HG03378 (cell line): ENCODE measurements at regions not wholly inside any gene's neighbourhood (a gene's known extent, or its start where the extent isn't known, plus 50 kb on each side); places are given as distances from the start of the nearest gene placed in this dataset.
"Not testable (repeated sequence)": the region's sequence is repeated elsewhere in the genome, so short reads cannot be mapped to it uniquely, and the experiment has no call there.

Experiments
- ATAC-seq: cut with Tn5 transposase; IDR thresholded peaks from one replicate; pipeline ENCODE4 v1.9.1; 2021; ENCODE audit warnings: mild to moderate bottlenecking, moderate library complexity; ENCODE audit not compliant: unreplicated experiment

DNA sequence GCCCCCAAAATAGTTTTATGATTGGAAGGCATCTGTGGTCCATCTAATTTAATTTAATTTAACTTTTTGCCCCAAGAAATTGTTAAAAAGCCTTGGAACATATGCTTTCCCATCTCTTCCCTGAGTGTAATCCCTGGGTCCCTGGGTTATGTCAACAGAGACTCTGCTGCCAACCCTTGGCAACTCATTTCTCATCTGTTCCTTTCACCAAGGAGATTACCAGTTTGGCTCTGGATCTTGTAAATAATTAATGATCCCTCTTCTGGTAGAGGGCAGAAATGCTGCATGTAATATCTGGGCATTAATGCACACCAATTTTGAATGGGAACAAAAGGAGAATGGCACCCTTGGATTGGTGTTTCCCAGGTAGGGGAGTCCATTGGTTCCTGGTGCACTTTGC lies 514.2 kb downstream of the CCSER2 start:
- ATAC-seq, result no peak

DNA sequence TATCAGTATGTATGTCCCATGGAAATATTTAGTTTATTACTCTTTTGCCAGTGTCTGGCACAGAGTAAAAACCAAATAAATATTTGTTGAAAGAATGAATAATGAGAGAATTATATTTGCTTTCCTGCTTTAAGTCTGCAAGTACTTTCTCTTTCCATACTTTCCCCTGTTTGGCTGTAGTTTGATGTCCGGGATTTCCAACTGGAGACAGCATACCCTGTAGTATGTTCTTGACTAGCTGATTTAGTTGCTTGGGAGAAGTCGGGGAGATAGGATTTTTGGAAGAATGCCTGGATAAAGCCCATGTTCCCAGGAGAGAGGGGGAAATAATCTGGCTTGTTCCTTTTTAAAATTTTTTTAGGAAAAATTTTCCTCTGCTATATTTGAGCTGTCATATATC lies 516.1 kb downstream of the CCSER2 start:
- ATAC-seq, result no peak

DNA sequence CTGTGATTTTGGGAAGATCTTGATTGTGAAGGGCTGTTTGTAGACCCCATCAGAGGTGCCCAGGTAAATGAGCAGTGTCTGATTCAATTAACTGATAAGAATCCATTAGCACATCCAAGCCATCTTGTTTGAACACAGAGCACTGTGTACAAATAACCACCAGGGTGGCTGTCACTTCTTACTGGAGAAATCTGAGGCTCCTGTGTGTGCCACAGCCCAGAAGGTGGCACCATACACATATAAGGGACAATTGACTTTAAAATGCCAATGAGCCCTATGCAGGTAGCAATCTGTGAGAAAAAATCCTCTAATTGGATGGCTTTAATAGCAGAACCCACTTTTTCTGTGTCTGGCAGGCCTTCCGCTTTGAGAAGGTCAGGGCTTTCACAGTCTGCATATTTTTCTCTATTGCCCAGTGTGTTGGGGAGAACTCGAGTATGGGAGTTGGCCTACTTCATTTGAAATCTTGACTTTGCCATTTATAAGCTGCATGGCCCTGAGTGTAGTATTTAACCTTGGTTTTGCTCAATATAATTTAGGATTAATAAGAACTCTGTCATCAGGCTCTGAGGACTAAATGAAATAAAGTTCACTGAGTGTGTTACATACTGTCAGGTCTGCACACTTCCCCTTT lies 517.4 kb downstream of the CCSER2 start:
- no peak for ATAC-seq

DNA sequence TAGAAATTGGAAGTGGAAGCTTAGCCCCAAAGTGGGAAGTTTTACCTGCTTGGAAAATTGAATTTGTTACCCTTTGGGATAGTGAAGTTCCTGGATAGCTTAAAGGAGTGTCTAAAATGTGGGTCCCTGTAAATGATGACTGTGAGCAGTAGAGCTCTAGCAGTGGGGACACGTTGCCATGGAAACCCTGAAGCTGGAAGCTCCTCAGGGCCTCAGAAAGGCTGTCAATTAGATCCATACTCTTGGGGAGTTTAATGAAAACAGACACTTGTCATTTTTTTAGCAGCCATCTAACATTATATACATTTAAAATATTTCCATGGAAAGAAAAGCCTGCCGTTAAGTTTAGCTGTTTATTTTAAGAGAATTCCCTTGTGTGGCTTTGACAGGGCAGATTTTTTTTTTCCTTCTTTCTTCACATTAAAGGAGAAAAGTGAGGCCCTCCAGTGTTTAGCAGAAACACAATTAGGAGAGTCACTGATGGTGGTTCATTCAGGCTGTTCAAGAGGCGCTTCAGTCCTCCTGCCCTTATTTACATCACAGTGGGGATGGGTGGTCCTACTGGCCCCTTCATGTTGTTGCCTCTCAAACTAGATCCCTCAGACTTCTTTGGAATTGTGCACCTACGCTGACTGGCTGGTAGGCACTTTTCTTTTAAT lies 518.4 kb downstream of the CCSER2 start:
- ATAC-seq, result no peak

DNA sequence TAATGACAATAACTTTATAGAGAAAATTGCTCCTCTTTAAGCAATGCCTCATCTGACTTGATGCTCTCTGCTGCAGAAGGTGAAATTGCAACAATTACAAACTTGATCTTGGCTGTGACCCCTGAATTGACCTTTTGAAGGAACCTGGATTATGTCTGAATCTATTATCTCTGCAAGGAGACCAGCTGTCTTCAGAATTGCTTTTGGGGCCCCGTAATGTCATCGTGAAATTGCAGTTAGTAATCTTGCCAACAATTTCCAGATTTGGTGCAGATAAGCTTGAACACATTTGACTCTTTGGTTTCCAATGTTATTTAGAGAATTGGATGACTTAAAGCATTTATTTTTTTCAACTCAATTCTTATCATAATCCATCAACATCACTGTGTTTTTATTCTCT lies 520.6 kb downstream of the CCSER2 start:
- ATAC-seq, result no peak

DNA sequence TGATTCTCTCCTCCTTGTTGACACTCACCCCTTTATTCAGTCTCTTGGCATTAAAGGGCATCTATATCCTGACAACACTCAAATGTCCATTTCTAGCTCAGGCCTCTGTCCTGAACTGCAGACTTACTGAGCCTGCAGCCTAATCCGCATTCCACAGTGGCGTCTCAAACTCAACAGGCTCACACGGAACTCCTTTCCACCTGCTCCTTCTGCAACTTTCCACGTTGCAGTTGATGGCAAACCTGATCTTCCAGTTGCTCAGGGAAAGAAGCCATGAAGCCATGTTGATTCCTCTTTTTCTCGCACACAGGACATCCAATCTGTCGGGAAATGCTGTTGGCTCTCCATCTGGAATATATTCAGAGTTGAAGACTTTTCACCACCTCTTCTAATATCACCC lies 522.4 kb downstream of the CCSER2 start:
- ATAC-seq, result no peak

DNA sequence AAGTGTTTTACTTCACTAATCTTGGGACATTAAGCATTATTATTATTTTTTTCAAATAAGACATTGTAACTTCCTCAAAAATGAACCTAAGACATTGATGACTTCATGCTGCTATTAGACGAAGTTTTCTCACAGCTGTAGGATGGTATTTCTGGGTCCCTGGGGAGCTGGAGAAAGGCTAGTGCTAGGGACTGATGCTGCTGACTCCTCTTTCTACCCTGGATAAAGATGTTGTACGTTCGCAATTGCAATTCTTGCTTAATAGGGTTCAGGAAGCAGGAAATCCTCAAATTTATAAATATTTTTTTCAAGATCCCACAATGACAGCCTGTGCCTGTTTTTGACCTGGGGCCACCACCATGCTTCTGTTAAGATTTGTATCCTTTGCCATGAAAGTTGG lies 526.0 kb downstream of the CCSER2 start:
- ATAC-seq, result no peak

DNA sequence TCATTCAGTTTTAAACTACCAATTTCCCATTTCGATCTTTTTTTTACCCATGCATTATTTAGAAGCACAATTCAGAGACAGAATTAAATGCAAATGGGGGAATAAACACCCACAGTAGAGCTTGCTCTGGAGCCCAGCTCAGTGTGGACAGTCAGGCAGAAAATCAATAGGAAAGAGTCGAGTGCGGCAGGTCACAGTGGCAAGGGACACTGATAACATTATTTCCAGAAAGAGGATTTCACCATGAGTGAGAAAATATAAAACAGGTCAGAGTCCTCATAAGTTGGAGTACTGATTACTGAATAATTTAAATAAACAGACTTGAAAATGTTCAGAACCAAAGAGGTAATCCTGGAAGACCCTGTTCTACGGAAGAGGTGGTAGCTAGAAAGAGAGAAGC lies 532.5 kb downstream of the CCSER2 start:
- ATAC-seq, result no peak

DNA sequence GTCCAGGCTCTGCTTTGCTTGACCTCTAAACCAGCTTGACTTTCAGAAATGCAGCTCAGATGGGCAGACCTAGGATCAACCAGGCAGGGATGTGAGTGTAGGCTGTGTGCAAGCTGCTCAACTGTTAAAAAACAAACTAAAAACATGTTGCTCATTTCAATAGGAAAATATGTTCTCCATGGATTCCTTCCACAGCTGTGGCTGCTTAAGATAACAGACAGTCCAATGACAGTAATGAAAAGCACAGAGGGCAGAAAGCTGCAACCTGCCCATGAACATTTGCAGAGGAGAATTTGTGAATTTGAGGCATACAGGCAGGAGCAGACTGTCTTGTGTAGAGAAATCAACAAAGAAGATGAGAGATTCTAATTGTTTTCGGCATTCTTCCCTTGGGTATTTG lies 534.2 kb downstream of the CCSER2 start:
- ATAC-seq, result no peak

DNA sequence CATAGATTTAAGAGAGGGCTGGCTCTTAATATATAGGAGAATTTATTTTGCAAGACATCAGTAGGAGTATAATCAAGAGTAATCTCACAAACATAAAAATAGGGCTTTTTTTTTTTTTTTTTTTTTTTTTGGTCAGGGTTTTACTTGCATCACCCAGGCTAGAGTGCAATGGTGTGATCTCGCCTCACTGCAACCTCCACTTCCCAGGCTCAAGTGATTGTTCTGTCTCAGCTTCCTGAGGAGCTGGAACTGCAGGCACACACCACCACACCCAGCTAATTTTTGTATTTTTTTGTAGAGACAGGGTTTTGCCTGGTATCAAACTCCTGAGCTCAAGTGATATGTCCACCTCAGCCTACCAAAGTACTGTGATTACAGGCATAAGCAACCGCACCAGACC lies 535.3 kb downstream of the CCSER2 start:
- ATAC-seq, result no peak

DNA sequence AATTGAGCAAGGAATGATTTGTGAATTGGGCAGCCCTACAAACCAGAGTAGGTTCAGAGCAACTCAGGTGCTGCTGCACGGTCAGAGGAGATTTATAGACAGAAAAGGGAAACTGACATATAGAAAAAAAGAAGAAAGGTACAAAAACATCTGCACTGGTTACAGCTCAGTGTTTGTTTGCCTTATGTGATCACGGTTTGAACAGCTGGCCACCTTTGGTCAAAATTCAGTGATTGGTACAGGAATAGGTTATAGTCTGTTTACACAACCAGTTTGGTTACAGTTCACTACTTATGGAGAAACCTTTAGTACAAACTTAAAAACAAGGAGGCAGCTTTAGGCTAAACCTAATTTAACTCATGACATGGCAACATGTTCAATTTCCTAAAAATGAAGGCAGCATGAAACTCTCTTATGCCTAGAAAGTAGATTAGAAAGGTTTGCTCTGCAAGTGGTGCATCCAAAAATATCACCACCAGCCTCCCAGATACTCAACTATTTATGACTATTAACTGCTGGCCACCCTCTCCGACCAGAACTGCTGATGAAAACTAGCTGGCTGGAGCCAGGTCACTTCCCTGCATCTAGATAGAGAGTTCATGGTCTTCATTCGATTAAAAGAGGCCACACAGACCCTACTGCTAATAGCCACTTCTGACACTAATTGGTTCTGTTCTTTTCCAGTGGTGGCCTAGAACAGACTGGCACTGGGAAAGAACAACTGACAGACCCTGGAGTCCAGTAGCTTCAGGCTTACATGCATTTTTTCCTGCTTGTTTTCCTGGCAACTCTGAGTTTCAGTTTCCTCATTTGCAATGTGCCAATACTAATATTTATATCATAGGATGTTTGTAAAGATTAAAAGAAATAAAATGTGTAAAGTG lies 548.0 kb downstream of the CCSER2 start:
- no peak for ATAC-seq

DNA sequence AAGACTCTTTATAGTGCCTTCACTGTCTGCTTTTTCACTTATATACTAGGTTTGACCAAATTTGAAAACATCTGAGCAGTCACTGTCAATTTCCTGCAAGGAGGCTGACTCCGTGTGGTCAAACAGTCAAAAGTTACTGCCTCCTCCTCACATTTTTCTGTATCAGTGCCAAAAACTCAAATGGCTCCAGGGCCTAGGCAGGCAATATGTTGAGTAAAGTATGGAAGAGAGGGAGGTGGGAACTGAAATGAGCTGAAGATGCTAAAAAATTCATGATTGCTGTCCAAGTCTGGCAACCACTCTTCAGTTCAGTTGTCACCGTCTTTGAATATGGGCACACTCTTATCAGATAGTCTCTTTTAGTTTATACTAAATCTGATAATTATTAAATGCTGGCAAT lies 551.6 kb downstream of the CCSER2 start:
- no peak for ATAC-seq

DNA sequence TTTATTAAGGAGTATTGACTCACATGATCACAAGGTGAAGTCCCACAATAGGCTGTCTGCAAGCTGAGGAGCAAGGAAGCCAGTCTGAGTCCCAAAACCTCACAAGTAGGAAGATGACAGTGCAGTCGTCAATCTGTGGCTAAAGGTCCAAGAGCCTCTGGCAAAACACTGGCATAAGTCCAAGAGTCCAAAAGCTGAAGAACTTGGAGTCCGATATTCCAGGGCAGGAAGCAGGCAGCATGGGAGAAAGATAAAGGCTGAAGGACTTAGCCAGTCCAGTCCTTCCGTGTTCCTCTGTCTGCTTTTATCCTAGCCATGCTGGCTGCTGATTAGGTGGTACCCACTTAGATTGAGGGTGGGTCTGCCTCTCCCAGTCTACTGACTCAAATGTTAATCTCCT lies 553.3 kb downstream of the CCSER2 start:
- not testable (repeated sequence) for ATAC-seq

DNA sequence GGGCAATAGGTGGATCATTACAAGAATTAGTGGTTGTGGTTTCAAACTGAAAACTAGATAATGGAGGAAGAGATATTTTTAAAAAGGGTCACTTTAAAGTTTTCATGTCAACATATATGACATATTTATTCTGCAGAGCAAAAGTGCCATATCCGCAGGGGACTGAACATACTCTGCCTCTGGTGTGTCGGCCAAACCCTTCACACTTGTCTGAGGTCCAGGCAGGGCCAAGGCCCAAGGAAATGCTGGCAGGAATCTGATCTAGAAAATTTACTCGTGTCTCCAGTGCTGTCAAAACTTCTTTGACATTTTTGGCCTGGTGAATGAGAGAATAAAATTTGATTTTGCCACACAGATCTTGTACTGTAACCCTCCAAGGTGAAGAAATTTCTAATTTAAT lies 562.3 kb downstream of the CCSER2 start:
- no peak for ATAC-seq

DNA sequence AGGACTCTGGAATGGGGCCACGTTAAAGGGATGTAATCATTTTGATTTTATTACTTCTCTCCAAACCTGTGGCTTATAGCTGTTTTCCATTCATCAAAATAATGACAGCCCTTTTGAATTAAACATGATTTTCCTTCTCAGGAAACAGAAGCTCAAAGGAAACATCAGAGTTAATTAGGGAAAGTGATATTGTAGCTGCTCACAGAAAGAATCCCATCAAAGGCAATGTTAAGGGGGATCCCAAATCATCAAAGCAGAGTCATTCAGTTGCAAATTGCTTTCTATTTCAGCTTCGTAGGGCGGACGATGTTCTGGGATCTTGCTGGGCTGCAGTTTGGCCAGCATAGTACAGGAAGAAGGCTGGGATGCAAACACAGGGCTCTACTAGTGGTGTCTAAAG lies 563.2 kb downstream of the CCSER2 start:
- no peak for ATAC-seq

DNA sequence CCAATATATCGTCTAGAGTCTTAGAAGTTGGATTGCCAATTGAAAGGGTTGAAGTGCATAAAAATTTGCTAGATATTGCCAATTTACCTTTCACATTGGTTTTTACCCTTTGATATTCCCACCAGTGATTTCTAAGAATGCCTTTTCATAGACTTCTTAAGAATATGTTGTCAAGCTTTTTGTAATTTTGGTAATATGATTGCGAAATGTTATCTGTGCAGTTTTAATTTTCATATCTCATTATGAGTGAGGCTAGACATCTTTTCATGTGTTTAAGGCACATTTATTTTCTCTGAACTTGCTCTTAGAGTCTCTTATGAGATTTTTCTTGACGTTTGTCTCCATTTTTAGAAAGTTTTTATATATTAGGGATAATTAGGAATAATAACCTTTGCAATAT lies 567.2 kb downstream of the CCSER2 start:
- ATAC-seq, result no peak

DNA sequence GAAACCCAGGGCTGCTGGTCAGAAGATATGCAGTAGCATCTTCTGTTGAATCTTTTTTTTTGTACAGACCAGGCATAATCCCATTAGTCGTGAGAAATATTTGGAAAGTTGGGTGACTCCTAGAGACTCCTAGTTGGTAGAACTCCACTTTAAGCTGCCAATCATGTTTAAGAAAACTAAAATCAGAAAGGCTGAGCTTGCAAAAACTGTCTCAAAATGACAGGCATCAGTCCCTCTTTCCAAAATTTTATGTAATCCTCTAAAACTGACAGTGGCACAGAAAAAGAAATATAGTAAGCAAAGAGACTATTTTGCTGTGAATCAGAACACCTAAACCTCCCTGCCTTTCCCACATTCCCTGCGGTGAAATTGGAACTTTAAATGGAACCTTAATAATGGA lies 568.5 kb downstream of the CCSER2 start:
- ATAC-seq, result no peak

DNA sequence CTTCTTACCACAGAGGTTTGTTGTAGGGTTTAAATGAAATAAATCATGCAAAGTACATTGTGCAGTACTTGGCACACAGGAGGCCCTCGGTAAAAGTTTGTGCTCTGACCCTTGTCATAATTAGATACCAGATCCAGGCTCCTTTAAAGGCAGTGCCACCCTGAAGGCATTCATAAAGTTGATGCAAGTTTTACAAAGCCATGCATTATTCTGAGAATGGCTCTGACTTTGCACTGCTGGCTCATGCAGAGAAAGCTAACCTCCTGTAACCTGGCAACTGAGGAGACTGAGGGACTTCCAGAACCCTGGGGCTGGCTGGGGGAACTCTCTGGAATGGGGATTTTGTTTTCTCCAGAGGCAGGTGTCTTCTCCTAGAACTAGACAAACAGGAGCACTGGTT lies 570.9 kb downstream of the CCSER2 start:
- no peak for ATAC-seq

DNA sequence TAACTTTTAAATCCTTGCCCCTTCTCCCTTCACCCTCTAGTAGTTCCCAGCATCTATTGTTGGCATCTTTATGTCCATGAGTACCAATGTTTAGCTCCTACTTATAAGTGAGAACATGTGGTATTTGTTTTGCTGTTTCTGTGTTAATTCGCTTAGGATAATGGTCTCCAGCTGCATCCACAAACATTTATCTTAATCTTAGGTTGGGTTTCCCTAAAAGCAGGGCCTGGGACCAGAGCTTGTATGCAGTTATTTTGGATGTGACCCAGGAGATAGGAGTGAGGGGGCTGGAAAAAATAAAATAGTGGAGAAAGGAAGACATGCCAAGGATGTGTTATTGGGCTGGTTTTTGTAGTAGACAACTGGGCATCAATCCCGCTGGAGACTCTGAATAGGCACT lies 571.8 kb downstream of the CCSER2 start:
- no peak for ATAC-seq

DNA sequence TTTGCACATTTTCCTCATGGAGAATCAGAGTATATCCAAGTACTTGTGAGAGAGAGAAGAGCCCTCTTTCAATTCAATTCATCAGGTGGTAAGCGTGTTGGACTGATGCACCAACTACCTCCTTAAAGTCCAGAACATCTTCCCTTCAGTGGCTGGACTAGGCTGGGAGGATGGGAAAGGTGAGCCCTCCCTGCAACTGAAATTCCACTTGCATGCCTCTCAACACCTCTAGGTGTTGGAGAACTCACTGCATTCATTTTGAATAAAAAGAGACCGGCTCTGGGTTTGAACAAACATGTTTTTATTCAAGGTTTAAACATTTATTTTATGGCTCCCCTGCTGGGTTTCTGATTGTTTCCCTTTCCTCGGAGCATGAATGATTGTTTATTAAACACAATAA lies 573.5 kb downstream of the CCSER2 start:
- ATAC-seq, result no peak

DNA sequence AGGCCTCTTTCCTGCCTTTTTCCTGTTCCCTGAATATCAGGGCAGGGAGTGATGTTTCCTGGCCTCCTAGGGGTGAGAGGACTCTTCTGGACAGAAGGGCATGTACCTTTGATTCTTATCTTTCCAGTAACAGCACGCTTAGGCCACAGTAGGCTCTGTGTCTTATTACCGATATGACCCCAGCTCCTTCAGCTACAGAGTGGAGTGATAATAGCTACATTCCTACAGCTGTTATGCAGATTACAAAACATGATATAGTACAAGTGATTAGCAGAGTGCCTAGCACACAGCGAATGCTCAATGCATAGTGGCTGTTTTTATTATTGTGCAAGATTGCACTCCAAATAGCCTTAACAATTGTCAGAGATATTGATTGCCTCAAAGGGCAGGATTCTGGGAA lies 574.2 kb downstream of the CCSER2 start:
- no peak for ATAC-seq

DNA sequence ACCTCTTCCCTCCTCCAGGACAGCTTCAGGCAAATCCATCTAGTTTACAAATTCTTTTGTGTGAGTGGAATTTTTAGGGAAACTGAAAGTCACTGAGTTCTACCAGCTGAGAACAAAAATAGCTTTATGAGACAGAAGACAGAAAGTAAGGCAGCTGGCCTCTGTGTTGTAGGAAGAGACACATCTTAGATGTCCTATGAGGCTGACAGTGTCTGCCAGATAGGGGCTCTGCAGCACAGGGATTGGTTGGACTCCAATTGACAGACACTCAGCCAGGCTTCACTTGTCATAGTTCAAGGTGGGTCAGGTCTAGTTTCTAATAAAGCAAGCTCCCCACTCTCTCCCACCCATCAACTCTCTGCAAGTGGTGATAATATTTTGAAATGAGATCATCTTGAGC lies 574.9 kb downstream of the CCSER2 start:
- ATAC-seq, result no peak
